IMR-90 (cell line): ENCODE measurements at regions not wholly inside any gene's neighbourhood (a gene's known extent, or its start where the extent isn't known, plus 50 kb on each side); places are given as distances from the start of the nearest gene placed in this dataset.

ENCODE experiments used
- ATAC-seq: fragments of 200-7000 bp; cut with Tn5 transposase; 2 replicates; pipeline ENCODE4 v1.9.1; 2020; ENCODE audit warnings: low read depth, mild to moderate bottlenecking, moderate library complexity
- BruUV-seq: library from RNA; stranded (reverse); fragments of 400-500 nt; replicated peaks from 2 replicates; lab custom pipeline; 2021; lab: Mats Ljungman, UMichigan
- CTCF ChIA-PET: fragments of 300-600 bp; formaldehyde crosslinking; extraction: SDS; loops from one replicate; lab custom pipeline; 2021; ENCODE audit warnings: antibody characterized with exemption; lab: Yijun Ruan, JAX
- POLR2A ChIA-PET: fragments of 300-600 bp; sonication (Branson Sonifier 250); formaldehyde crosslinking; loops from one replicate; lab custom pipeline; 2022; ENCODE audit warnings: antibody characterized with exemption; ENCODE audit not compliant: unreplicated experiment; lab: Charles Lee
- DNase-seq: peaks from one replicate; pipeline ENCODE4 v3.0.0; 2013
- H2AFZ ChIP-seq: replicated peaks from 2 replicates; pipeline ENCODE3; 2013; ENCODE audit warnings: low read length, mild to moderate bottlenecking; ENCODE audit not compliant: poor library complexity
- H2AK5ac ChIP-seq: 2 replicates; pipeline ENCODE4 v1.6.1; 2013; ENCODE audit warnings: low read depth, low read length, inconsistent platforms
- H2AK9ac ChIP-seq: replicated peaks from 2 replicates; pipeline ENCODE3; 2013; ENCODE audit warnings: mild to moderate bottlenecking, low read depth, low read length, moderate library complexity; ENCODE audit not compliant: poor library complexity
- H2BK120ac ChIP-seq: 2 replicates; pipeline ENCODE4 v1.6.1; 2013; ENCODE audit warnings: low read depth, low read length, inconsistent platforms
- H2BK15ac ChIP-seq: 3 replicates; pipeline ENCODE4 v1.6.1; 2013; ENCODE audit warnings: low read depth, low read length, inconsistent platforms
- H2BK20ac ChIP-seq: 2 replicates; pipeline ENCODE4 v1.6.1; 2013; ENCODE audit warnings: low read depth, mild to moderate bottlenecking, inconsistent platforms, low read length, moderate library complexity
- H2BK5ac ChIP-seq: 2 replicates; pipeline ENCODE4 v1.6.1; 2013; ENCODE audit warnings: mild to moderate bottlenecking, low read depth, low read length, inconsistent platforms; ENCODE audit not compliant: poor library complexity, severe bottlenecking
- H3K14ac ChIP-seq: replicated peaks from 2 replicates; pipeline ENCODE4 v1.6.1; 2013; ENCODE audit warnings: low read depth, low read length, inconsistent platforms
- H3K18ac ChIP-seq: 2 replicates; pipeline ENCODE4 v1.6.1; 2013; ENCODE audit warnings: low read depth, low read length, control low read depth
- H3K23ac ChIP-seq: 2 replicates; pipeline ENCODE4 v1.6.1; 2013; ENCODE audit warnings: low read depth, low read length, inconsistent platforms
- H3K27ac ChIP-seq: 2 replicates; pipeline ENCODE4 v1.5.1; 2013; ENCODE audit warnings: mild to moderate bottlenecking, control low read depth, low read length; ENCODE audit not compliant: insufficient read depth
- H3K27me3 ChIP-seq: 2 replicates; pipeline ENCODE4 v1.6.1; 2013; ENCODE audit warnings: low read length; ENCODE audit not compliant: control insufficient read depth, insufficient read depth
- H3K36me3 ChIP-seq: 2 replicates; pipeline ENCODE4 v1.6.1; 2013; ENCODE audit warnings: low read length, mixed read lengths; ENCODE audit not compliant: control insufficient read depth, insufficient read depth
- H3K4ac ChIP-seq: 2 replicates; pipeline ENCODE4 v1.6.1; 2013; ENCODE audit warnings: low read depth, low read length, inconsistent platforms
- H3K4me1 ChIP-seq: 2 replicates; pipeline ENCODE4 v1.6.1; 2013; ENCODE audit warnings: low read length, mixed read lengths; ENCODE audit not compliant: control insufficient read depth, insufficient read depth
- H3K4me2 ChIP-seq: 2 replicates; pipeline ENCODE4 v1.6.1; 2013; ENCODE audit warnings: low read depth, mild to moderate bottlenecking, control low read depth, low read length, moderate library complexity
- H3K4me3 ChIP-seq: 2 replicates; pipeline ENCODE4 v1.5.1; 2013; ENCODE audit warnings: low read depth, mild to moderate bottlenecking, control low read depth, low read length, moderate library complexity; ENCODE audit not compliant: insufficient read depth
- H3K56ac ChIP-seq: 2 replicates; pipeline ENCODE4 v1.6.1; 2013; ENCODE audit warnings: low read length, inconsistent platforms; ENCODE audit not compliant: insufficient read depth; ENCODE audit errors: extremely low read depth
- H3K79me1 ChIP-seq, 2 experiments: 2 replicates each; pipeline ENCODE4 v1.6.1; 2013; ENCODE audit warnings: low read length in 2 of 2, inconsistent platforms in 1 of 2, low read depth in 1 of 2
- H3K9ac ChIP-seq: 2 replicates; pipeline ENCODE4 v1.6.1; 2013; ENCODE audit warnings: low read depth, low read length, control low read depth
- H3K9me1 ChIP-seq: 2 replicates; pipeline ENCODE4 v1.6.1; 2013; ENCODE audit warnings: low read length, inconsistent platforms; ENCODE audit not compliant: insufficient read depth
- H3K9me3 ChIP-seq: 2 replicates; pipeline ENCODE4 v1.6.1; 2013; ENCODE audit warnings: low read length; ENCODE audit not compliant: control insufficient read depth, insufficient read depth
- H4K20me1 ChIP-seq: 2 replicates; pipeline ENCODE4 v1.6.1; 2013; ENCODE audit warnings: low read length, inconsistent platforms; ENCODE audit not compliant: insufficient read depth
- H4K5ac ChIP-seq: 2 replicates; pipeline ENCODE4 v1.6.1; 2013; ENCODE audit warnings: mild to moderate bottlenecking, low read depth, low read length, control low read depth
- H4K8ac ChIP-seq, 2 experiments: 2 replicates each; pipeline ENCODE4 v1.6.1; 2013; ENCODE audit warnings: low read depth in 2 of 2, low read length in 2 of 2, control low read depth in 1 of 2, inconsistent platforms in 1 of 2
- H4K91ac ChIP-seq: 2 replicates; pipeline ENCODE4 v1.6.1; 2013; ENCODE audit warnings: low read depth, low read length, inconsistent platforms; ENCODE audit not compliant: insufficient read depth
- BHLHE40 ChIP-seq: fragments of 150-350 bp; IDR thresholded peaks from 2 replicates; pipeline ENCODE4 v1.6.1; 2016; ENCODE audit warnings: mild to moderate bottlenecking, low read depth, low read length
- CEBPB ChIP-seq: IDR thresholded peaks from 2 replicates; pipeline ENCODE4 v1.6.1; 2012; ENCODE audit warnings: low read depth, low read length, improper control_type of control experiment
- CHD1 ChIP-seq: IDR thresholded peaks from 2 replicates; pipeline ENCODE4 v1.6.1; 2012; ENCODE audit warnings: low read depth, low read length, improper control_type of control experiment
- FOS ChIP-seq: fragments of 150-350 bp; IDR thresholded peaks from 2 replicates; pipeline ENCODE4 v1.6.1; 2016; ENCODE audit warnings: low read depth, low read length
- MAFK ChIP-seq: IDR thresholded peaks from 2 replicates; pipeline ENCODE4 v1.6.1; 2012; ENCODE audit warnings: low read depth, low read length, improper control_type of control experiment
- MAZ ChIP-seq: IDR thresholded peaks from 2 replicates; pipeline ENCODE4 v1.6.1; 2012; ENCODE audit warnings: low read depth, mild to moderate bottlenecking, low read length, improper control_type of control experiment, moderate library complexity, borderline replicate concordance
- MXI1 ChIP-seq: IDR thresholded peaks from 2 replicates; pipeline ENCODE4 v1.6.1; 2012; ENCODE audit warnings: low read depth, mild to moderate bottlenecking, low read length, moderate library complexity, borderline replicate concordance
- NFE2L2 ChIP-seq: fragments of 150-350 bp; IDR thresholded peaks from 2 replicates; pipeline ENCODE4 v1.6.1; 2016; ENCODE audit warnings: low read depth, mild to moderate bottlenecking, low read length
- POLR2A ChIP-seq: IDR thresholded peaks from 2 replicates; pipeline ENCODE4 v1.6.1; 2012; ENCODE audit warnings: mild to moderate bottlenecking, low read depth, low read length
- RFX5 ChIP-seq: IDR thresholded peaks from 2 replicates; pipeline ENCODE4 v1.8.0; 2012; ENCODE audit warnings: low read depth, mild to moderate bottlenecking, low read length, moderate library complexity
- SMC3 ChIP-seq: fragments of 150-350 bp; IDR thresholded peaks from 2 replicates; pipeline ENCODE4 v1.6.1; 2016; ENCODE audit warnings: low read depth, mild to moderate bottlenecking, antibody characterized with exemption, low read length, moderate library complexity
- WGBS, 2 experiments: methylation state at CpG; one replicate each; pipeline versions ENCODE4 v1.1.5 to v1.1.7; 2013; ENCODE audit warnings: missing lambda C conversion rate in 2 of 2; ENCODE audit not compliant: insufficient read length in 1 of 2; ENCODE audit errors: extremely low coverage in 2 of 2; 5-methylcytosine and 5-hydroxymethylcytosine counted together
- dilution Hi-C: fragments of 300-500 bp; cut with HindIII; formaldehyde crosslinking; loops from one replicate; pipeline ENCODE4 v1.14.3; 2018; ENCODE audit warnings: low sequenced_read_pairs; ENCODE audit not compliant: unreplicated experiment
- in situ Hi-C: fragments of 300-500 bp; cut with MboI; formaldehyde crosslinking; loops from 3 replicates; pipeline ENCODE4 v1.14.3; 2019; ENCODE audit warnings: low sequenced_read_pairs, inconsistent platforms, mixed read lengths
- intact Hi-C: fragments of 100-400 bp; cut with micrococcal nuclease; formaldehyde crosslinking; loops from 2 replicates; pipeline ENCODE4 v1.10.0; 2022
- TF ChIP-seq, protein P1 (sequence below): fragments of 150-350 bp; IDR thresholded peaks from 2 replicates; pipeline ENCODE4 v1.6.1; 2016; ENCODE audit warnings: low read depth, mild to moderate bottlenecking, low read length, moderate library complexity, borderline replicate concordance
- TF ChIP-seq, protein P2 (sequence below): conservative IDR thresholded peaks from 2 replicates; pipeline ENCODE4 v1.5.1; 2012; ENCODE audit warnings: mild to moderate bottlenecking, low read depth, low read length, improper control_type of control experiment

DNA sequence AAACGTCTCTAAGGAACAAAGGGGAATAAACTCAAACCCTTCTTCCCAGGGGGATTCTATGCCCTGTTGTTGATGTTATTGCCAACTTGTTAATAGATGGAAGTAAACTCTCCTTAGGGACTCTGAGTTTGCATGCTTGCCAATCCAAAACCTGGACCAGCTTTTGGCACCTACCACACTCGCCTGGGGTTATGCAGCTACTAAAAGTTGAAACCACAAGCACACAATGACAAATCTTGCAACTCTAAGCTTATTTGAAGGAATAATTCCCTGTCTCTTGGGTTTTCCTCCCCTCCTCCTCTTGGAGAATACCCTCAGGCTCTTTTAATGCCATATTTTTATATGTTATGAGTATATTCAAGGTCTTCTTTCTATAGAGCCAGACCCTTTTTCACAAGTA lies 484.1 kb downstream of the FBXO15 start:
- Histone ChIP-seq H3K9me3 (no peaks in the 10 kb centered on the region), H3K4me3 (no peak overlapping the region), H3K14ac (no peak overlapping the region), H2AFZ (no peak overlapping the region), H4K20me1 (no peaks in the 10 kb centered on the region), H2AK5ac (no peak overlapping the region), H2BK120ac (no peak overlapping the region), H4K8ac (no peak overlapping the region), H2BK5ac (no peak overlapping the region), H2AK9ac (no peak overlapping the region), H2BK15ac (no peak overlapping the region), H3K18ac (no peak overlapping the region), H3K56ac (no peak overlapping the region), H4K5ac (no peak overlapping the region), H3K27ac (no peak overlapping the region), H3K79me1 (no peaks in the 10 kb centered on the region; a peak in 2 of 4 replicates), H3K4ac (no peak overlapping the region), H3K36me3 (no peaks in the 10 kb centered on the region), H3K4me2 (no peak overlapping the region), H3K23ac (no peak overlapping the region), H4K91ac (no peak overlapping the region), H3K9ac (no peak overlapping the region), H2BK20ac (no peak overlapping the region; the same call in 1 of the 2 replicates), H3K4me1 (no peaks in the 10 kb centered on the region), H3K9me1 (no peaks in the 10 kb centered on the region), H3K27me3 (no peaks in the 10 kb centered on the region)
- ATAC-seq (no peak), DNase-seq (no peak)
- BruUV-seq, result no TSS peak
- WGBS, 2 experiments, result 100% methylated on average over 1 of the region's 2 CpGs; no CpG with 5 or more reads in 1 of the 2 experiments
- CTCF ChIA-PET, result no interaction called here
- TF ChIP-seq SMC3 (no peak), CHD1 (no peak), NFE2L2 (no peak), RFX5 (no peak), FOS (no peak), MAFK (no peak), BHLHE40 (no peak), CEBPB (no peak), MXI1 (no peak), MAZ (no peak), POLR2A (no peak)
- TF ChIP-seq, protein P1, sequence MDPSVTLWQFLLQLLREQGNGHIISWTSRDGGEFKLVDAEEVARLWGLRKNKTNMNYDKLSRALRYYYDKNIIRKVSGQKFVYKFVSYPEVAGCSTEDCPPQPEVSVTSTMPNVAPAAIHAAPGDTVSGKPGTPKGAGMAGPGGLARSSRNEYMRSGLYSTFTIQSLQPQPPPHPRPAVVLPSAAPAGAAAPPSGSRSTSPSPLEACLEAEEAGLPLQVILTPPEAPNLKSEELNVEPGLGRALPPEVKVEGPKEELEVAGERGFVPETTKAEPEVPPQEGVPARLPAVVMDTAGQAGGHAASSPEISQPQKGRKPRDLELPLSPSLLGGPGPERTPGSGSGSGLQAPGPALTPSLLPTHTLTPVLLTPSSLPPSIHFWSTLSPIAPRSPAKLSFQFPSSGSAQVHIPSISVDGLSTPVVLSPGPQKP, result no peak
- TF ChIP-seq, protein P2, sequence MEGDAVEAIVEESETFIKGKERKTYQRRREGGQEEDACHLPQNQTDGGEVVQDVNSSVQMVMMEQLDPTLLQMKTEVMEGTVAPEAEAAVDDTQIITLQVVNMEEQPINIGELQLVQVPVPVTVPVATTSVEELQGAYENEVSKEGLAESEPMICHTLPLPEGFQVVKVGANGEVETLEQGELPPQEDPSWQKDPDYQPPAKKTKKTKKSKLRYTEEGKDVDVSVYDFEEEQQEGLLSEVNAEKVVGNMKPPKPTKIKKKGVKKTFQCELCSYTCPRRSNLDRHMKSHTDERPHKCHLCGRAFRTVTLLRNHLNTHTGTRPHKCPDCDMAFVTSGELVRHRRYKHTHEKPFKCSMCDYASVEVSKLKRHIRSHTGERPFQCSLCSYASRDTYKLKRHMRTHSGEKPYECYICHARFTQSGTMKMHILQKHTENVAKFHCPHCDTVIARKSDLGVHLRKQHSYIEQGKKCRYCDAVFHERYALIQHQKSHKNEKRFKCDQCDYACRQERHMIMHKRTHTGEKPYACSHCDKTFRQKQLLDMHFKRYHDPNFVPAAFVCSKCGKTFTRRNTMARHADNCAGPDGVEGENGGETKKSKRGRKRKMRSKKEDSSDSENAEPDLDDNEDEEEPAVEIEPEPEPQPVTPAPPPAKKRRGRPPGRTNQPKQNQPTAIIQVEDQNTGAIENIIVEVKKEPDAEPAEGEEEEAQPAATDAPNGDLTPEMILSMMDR, result no peak
- dilution Hi-C loops (no loop called here), intact Hi-C loops (no loop called here), in situ Hi-C loops (no loop called here)
- POLR2A ChIA-PET, result no interaction called here
